Left hindlimb (tissue), 1 donor: ENCODE measurements at regions not wholly inside any gene's neighbourhood (a gene's known extent, or its start where the extent isn't known, plus 50 kb on each side); places are given as distances from the start of the nearest gene placed in this dataset.
"Not testable (repeated sequence)": the region's sequence is repeated elsewhere in the genome, so short reads cannot be mapped to it uniquely, and the experiment has no call there.

ENCODE experiments used
- DNase-seq: peaks from one replicate; pipeline ENCODE4 v3.0.0-alpha.2; 2018

DNA sequence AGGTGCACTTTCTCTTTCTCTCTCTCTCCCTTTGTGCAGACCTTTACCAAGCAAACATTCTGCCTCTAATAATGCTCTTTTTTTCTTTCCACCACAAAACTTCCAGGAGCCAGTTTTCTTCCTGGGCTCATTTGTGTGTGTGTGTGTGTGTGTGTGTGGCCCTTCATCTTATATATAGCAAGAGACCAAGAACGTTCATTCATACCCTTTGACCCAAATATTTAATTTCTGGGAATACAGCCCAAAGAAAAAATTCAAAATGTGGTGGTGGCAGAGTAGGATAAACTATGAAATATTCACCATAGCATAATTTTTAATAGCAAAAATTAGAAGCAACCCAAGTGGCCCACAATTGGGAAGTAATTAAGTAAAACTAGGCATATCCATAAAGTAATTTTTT, 398.9 kb downstream of the IGSF11 start:
- DNase-seq = no peak

DNA sequence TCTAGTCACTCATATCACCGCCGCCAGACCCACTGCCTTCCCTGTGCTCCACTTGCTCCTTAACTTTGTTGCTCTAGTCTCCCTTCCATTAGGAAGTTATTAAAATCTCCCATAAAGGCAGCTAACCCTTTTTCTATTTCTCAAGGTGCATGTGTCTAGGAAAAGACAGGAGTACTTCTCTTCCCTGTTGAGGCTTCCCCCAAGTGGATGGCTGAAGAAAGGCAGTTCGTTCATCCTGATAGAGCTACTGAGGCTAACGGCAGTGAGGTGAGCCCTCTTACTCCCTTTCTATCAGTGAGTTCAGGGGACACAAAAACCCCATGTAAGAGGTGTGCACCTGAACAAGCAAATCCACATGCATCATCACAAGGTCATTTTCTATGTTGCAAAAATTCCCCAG, 397.8 kb downstream of the IGSF11 start:
- DNase-seq = no peak

DNA sequence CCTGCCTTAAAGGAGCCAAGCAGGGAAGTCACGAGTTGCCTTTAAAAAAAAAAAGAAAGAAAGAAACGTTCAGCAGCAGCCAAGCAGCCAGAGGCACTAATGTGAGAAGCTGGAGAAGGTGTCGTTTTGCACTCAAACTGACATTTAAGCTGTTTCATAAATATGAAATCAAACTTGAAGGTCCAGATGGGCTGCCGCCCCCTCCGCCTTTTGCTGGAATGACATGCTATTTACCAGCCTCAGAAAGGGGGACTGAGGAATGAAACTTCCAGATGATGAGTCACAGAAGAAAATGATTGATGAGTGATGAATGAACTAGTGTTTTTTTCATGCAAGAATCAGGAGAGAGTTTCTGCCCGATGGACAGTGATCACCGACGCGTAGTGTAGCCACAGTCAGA, 396.8 kb downstream of the IGSF11 start:
- no peak for DNase-seq

DNA sequence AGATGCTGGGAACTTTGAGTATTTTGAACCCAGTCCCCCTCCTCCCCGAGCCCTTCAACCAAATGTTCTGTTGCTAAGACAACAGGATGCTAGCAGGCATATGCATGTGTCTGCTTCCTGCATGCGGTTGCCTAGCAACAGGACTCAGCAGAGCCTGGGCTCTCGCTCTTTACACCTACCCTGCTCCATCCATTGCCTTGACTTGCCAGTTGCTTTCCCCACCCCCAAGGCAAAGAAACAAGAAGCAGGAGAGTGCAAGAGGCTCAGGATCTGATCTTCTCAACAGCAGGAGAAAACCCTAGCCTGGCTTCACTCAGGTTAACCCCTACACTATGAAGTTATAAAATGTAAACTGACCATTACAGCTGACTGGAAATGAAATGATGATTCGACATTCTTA, 393.0 kb downstream of the IGSF11 start:
- DNase-seq = peak; percentile 26

DNA sequence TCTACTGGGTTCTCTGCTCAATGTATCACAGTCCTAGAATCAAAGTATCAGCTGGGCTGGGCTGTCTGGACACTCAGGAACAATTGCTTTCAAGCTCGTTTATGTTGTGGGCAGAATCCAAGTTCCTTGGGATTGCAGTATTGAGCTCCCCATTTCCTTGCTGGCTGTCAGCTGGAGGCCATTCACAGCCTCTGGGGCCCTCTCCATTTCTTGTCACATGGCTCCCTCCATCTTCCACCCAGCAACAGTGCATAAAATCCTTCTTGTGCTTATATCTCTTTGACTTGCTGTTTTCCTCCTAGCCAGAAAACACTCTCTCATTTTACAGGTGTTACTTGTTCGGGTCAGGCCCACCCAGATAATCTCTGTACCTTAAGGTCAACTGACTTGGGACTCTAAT, 363.5 kb downstream of the IGSF11 start:
- no peak for DNase-seq

DNA sequence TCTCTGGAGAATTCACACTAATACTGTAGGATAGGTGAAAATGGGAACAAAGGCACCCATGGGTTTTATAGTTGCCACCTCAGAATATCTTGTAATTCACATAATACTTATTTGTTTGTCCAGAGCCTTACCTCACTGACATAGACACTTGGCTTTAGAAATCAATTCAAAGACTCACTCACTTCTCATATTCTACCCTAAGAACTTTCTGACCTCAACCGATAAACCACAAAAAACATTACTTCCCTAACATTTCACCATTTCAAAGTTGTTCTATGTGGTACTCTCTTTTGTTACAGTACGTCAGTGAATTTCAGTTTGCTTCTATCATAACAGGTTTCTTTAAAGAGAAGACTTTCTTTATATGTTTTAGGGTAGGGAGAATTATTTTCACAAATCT, 359.3 kb downstream of the IGSF11 start:
- DNase-seq = no peak

DNA sequence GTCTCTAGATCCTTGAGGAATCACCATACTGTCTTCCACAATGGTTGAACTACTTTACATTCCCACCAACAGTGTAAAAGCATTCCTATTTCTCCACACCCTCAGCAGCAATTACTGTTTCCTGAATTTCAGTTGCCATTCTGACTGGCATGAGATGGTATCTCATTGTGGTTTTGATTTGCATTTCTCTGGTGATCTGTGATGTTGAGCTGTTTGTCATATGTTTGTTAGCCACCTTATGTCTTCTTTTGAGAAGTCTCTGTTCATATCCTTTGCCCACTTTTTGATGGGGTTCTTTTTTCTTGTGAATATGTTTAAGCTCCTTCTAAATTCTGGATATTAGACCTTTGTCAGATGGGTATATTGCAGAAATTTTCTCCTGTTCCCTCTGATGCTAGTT, 356.0 kb downstream of the IGSF11 start:
- not testable (repeated sequence) for DNase-seq

DNA sequence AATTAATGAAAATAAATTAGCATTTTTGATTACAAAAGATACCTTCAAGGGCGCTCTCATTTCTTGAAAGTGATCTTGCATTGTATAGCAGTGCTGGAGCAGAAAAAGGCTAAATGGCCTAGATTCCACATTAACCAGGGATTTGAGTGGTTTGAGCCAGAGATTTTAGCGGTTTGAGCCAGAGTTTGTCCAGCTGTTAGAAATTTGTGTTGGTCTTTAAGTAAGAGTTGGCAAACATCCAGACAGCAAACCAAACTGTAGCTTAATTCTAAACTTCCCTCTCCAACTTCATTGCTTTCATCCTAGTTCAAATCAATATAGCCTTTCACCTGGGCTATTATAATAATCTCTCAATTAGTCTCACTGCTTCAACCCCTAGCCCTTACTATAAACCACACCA, 351.7 kb downstream of the IGSF11 start:
- DNase-seq = no peak

DNA sequence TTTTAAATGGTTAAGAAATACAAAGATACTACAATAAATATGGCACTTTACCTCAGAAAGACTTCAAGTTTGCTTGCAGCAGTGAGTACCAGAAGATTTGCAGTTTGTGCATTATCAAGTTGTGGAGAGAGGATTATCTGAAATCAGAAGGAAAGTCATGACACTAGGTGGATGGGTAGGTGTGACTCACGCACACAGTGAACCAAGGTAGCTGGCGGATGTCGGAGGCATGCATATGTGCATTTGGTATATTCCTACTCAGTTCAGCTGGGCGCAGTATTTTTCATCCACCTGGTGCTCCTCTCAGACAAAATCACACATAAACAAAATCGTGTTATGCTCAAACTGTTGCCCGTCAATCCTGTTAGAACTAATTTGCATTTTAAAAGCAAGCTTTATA, 351.0 kb downstream of the IGSF11 start:
- no peak for DNase-seq

DNA sequence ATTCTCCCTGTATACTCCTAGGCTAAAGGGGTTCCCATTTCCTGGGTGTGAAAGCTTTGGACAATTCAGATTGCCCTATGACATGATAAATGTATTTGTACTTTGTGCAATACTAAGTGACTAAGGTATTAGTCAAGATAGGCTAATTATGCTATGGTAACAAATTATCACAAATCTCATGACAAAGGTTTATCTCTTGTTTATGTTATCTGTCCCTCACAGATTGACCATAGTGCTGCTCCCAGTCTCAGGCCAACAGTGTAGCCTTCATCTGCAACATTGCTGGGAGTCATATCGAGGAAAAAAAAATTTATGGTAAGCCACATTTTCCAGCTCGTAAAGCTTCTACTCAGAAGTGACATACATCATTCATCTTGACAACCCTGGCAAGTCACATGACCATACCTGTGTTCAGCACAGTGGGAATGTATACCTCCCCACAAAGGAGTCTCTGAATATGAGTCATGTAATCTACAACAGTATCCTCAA, 346.2 kb downstream of the IGSF11 start:
- DNase-seq = no peak

DNA sequence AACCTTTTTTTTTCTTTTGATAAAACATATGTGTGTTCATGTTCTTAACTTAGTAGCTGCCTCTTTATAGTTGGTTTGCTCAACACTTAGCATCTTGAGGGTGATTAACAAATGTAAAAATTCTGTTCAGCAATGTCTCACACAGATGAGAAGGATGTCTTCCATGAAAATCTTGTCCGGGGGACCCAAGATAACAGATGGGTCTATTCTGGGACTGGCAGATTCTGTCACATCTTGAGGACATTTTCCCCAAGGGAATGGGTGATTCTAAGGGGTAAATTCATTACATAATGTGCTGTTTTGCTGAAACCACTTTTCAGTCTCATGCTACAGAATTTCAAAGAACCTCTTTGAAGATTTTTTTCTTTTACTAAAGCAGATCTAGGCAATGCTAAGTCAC, 342.2 kb downstream of the IGSF11 start:
- DNase-seq = no peak

DNA sequence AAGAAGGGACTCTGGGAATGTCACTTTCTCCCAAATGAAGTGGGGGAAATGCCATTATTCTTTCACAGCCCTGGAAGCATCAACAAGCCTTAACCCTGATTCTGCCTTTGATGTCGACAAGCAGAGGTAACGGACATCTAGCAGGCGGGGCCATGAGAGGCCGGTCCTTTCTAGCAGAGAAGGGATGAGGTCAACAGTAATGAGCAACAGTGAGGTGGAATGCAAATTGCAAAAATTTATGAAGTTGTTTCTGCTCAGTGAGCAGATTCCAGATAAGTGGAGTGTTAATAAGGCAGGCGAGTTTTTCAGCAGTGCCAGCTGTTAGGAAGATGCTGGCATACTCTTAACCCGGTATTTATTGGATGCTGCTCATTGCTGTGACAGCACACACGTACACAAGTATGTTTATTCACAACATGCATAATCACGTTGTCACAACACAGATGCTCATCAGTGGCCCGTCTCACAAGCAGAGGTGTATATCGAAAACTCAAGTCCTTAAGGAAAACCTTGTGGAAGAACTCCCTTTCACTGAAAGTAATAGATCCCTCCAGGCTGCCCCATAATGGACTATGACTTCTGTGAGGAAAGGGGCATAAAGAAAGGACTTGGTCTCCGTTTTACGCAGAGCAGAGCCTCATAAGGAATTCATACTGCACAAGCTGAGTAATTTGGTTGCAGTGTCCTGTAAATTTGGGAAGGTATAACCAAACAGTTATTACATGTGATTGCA, 329.0 kb downstream of the IGSF11 start:
- no peak for DNase-seq

DNA sequence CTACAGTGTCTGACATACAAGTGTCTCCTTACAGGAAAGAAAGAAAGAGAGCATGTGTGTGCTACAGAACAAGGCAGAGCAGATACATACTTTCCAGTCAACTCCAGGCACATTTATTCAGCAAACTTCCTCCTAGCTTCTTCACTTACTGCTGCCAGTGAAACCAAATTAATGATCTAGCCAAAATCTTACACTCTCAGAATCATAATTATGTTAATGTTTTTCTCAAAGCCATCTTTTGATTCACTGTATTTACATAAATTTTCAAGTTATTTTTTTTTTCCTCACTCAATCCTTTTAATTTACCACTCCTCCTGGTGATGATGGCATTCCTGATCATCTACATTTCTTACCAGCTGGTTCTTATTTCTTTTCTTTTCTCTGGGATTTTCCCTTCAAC, 326.7 kb downstream of the IGSF11 start:
- no peak for DNase-seq

DNA sequence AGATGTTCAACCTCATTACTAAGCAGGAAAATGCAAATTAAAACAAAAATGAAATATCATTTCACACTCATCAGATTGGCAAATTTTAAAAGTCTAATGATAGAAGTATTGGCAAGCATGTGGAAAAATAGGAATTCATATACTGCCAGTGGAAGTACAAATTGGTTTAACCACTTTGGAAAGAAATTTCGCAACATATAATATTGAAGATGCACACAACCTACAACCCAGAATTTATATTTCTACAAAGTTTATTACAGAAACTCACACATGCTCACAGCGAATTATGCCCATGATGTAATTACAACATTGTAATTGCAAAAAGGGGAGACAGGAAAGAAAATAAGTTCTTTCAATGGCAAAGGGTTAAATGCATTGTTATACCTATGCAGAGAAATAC, 324.1 kb downstream of the IGSF11 start:
- no peak for DNase-seq

DNA sequence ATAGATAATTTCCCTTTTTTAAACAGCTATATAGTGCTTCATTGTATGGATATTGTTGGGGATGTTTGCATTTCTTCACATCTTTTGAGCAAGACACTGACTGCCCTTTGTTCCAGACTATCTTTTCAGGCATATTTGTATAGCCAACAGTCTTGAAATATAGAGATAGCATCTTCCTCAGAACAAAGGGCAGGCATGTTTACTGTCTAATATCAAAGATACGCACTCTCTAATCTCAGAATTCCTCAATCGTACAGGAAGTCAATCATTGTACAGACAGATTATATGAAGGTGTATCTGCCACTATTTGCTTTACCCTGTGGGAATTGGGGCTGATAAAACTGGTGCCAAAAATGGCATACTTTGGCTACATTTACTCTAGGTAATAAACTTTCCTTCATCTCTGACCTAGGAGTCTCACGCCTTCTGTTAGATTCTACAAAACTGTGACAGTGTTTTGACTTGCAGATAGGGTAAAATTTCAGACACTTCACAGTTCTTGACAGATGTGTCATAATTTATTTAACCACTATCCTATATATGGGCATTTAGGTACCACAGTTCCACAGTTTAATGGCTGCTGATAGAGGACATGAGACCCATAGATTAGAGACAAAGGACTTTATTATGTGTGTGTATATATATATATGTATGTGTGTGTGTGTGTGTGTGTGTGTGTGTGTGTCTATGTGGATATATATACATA, 321.0 kb downstream of the IGSF11 start:
- DNase-seq = no peak

DNA sequence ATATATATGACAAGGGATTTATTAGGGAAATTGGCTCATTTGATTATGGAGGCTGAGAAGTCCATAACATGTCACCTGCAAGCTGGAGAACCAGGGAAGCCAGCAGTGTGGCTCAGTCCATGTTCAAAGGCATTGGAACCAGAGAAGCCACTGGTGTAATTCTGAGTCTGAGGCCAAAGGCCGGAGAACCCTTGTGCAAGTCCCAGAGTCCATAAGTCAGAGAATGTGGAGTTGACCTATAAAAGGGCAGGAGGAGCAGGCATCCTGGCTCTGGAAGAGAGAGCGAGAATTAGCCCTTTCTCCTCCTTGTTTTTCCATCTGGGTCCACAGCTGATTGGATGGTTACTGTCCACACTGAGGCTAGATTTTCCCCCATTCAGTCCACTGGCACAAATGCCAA, 319.8 kb downstream of the IGSF11 start:
- no peak for DNase-seq

DNA sequence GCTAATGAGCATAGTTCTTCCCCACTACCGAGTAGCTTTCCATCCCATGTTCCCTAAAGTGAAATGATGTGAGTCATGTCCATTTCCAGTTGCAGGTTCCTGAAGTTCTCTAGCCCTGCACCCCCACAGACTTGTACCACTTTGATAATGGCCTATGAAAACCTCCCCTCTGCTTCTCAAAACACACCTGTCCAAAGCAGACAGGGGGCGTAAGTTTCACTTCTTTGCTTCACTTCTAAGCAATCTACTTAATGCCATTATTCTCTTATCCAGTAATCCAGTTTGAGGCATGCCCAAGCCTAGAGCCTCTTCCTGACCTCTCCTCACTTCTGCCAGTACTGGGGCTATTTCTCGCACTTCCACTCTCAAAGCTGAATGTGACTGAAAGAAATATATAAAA, 305.1 kb downstream of the IGSF11 start:
- DNase-seq = no peak

DNA sequence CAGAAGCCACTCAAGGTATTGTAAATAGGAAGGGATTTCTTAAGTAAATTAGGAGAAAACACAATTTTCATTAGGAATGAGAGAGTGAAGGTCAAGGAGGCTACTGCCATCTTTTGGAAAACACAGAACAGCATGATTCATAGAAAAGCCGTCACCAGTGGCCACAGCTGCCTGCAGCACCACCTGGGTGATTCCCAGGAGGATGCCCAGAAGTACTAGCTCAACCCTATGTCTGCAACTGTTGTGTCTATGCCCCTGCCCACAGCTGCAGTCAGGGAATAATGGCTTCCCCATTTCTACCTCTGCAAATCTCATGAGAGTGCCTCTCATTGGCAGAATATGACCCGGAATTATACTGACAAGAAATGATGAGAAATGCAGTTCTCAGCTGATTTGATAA, 300.0 kb downstream of the IGSF11 start:
- no peak for DNase-seq

DNA sequence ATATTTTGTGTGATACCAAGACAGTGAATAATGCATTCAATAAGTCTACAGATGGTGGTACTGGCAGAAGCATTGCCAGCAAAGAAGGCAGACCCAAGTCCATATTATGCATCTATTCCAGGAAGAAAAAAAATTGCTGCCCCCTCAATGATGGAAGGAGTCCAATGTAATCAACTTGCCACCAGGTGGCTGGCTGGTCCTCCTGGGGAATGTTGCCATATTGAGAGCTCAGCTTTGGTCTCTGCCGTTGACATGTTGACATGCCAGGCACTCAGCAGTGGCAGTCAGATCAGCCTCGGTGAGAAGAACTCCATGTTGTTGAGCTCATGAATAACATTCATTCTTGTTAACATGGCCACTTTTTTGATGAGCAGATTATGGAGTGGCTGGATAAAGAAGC, 298.5 kb downstream of the IGSF11 start:
- no peak for DNase-seq

DNA sequence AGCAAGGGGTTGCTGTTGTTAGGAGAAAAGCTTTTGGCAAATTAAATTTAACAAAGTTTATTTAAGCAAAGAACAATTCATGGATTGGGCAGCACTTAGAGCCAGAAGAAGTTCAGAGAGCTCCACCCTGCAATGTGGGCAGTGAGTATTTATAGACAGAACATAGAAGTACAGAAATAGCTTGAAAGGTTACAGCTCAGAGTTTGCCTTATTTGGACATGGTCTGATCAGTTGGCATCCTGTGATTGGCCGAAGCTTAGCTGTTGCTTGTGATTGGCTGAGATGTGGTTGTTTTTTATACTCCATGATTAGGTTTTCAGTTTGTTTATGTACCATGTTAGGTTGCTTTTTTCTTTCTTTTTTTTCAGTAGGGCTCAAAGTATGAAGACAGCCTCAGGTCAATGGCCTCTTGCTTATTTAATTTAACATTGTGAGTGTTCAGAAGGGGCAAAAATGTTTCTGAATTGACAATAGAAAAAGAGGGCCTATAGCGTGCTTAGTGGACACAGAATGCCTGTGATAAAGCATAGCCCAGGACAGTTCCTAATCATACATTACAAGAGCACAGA, 293.8 kb downstream of the IGSF11 start:
- DNase-seq = no peak

DNA sequence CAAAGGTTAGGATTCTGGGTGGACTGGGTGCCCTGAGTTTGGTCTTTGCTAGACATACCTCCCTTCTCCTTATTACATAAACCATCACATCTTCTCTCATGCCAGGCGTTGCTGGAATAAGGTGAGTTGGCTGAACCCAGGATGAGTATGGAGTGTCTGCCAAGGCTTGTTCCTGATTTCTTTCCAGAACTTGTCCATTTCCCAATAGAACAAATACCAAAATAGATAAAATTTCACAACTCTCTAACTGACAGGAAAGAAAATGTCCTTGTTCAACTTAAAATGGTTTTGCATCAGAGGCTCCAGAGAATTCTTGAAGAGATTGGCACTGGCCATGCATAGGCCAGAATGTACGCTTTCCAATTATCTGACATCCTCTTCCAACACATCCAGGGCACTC, 291.9 kb downstream of the IGSF11 start:
- no peak for DNase-seq

DNA sequence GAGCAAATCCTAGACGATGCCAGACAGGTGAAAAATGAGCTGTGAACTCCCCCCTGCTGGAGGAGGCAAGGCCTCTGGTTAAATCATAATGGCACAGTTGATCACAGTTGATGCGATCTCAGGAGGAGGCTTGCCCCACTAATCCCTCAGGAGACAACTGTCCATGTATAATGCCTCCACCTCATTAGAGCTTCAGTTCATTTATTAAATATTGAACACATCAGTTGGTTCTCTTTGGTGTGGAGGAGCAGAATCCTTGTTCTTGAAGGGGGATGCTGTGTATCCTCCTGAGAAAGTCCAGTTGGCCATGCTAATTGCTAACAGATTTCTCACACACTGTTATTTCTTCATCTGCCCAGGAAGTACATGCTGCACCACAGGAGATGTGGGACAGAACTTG, 290.5 kb downstream of the IGSF11 start:
- no peak for DNase-seq

DNA sequence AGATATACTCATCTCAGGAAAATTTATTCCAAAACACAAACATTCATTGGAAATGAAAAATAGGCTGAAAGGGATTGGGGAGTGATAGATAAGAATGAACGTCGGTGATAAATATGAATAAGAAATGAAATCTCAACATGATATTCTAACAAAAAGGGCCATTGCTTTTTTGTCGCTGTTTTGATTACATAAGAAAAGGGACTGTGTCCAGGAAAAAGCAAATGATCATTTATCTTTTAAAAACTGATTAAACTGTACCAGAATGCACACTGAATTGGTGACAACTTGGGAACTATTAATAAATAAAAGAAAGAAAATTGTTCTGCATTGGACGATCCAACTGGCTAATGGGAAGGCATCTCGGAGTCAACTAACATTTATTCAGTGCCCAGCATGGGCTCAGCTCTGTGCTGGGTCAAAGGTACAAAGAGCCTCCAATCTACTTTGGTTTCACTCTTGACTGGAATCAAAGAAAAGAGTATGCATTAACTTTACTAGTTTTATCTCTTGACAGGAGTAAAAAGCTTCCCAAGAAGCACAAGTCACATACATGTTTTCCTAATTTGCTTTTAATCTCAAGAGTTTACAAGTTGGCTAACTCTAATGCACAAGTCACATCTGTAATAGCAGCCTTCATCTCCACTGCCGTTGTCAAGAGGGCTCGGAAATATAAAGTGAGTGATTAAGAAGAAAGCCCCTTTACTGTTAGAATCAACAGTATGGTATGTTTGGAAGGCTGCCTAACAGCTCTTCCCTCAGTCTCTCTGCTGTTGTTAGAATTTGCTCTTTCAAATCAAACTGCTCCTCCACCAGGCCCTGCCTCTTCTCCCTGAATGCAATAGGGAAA, 280.0 kb downstream of the IGSF11 start:
- no peak for DNase-seq
